GM23248 (cell line): ENCODE measurements at regions not wholly inside any gene's neighbourhood (a gene's known extent, or its start where the extent isn't known, plus 50 kb on each side); places are given as distances from the start of the nearest gene placed in this dataset.
"Not testable (repeated sequence)": the region's sequence is repeated elsewhere in the genome, so short reads cannot be mapped to it uniquely, and the experiment has no call there.

Experiments used
- DNase-seq: peaks from one replicate; pipeline ENCODE4 v3.0.0-alpha.2; 2015
- H2AFZ ChIP-seq: fragments of 200-600 bp; sonication (generic); 2 replicates; pipeline ENCODE4 v1.6.1; 2016; ENCODE audit warnings: antibody characterized with exemption
- H3F3A ChIP-seq: fragments of 200-600 bp; sonication (generic); 2 replicates; pipeline ENCODE4 v1.6.1; 2016; ENCODE audit warnings: mild to moderate bottlenecking, antibody characterized with exemption, mixed run types; ENCODE audit not compliant: insufficient read depth
- H3K27ac ChIP-seq: fragments of 200-600 bp; sonication (generic); 2 replicates; pipeline ENCODE4 v1.5.1; 2016; ENCODE audit warnings: mild to moderate bottlenecking
- H3K27me3 ChIP-seq: fragments of 200-600 bp; sonication (generic); replicated peaks from 2 replicates; pipeline ENCODE4 v1.6.1; 2016; ENCODE audit warnings: mild to moderate bottlenecking; ENCODE audit not compliant: insufficient read depth
- H3K36me3 ChIP-seq: fragments of 200-600 bp; sonication (generic); 2 replicates; pipeline ENCODE4 v1.6.1; 2016; ENCODE audit warnings: low read depth, mild to moderate bottlenecking
- H3K4me1 ChIP-seq: fragments of 200-600 bp; sonication (generic); 2 replicates; pipeline ENCODE4 v1.6.1; 2016; ENCODE audit warnings: mild to moderate bottlenecking; ENCODE audit not compliant: insufficient read depth
- H3K4me2 ChIP-seq: fragments of 200-600 bp; sonication (generic); one replicate; pipeline ENCODE4 v1.6.1; 2016; ENCODE audit warnings: mild to moderate bottlenecking; ENCODE audit not compliant: unreplicated experiment
- H3K4me3 ChIP-seq: fragments of 200-600 bp; sonication (generic); 2 replicates; pipeline ENCODE4 v1.5.1; 2016; ENCODE audit warnings: mild to moderate bottlenecking
- H3K79me2 ChIP-seq: fragments of 200-600 bp; sonication (generic); 2 replicates; pipeline ENCODE4 v1.6.1; 2016; ENCODE audit warnings: mild to moderate bottlenecking; ENCODE audit not compliant: insufficient read depth
- H3K9ac ChIP-seq: fragments of 200-600 bp; sonication (generic); 2 replicates; pipeline ENCODE4 v1.6.1; 2016; ENCODE audit warnings: mild to moderate bottlenecking
- H3K9me2 ChIP-seq: fragments of 200-600 bp; sonication (generic); 2 replicates; pipeline ENCODE4 v1.6.1; 2016; ENCODE audit warnings: mixed run types, mild to moderate bottlenecking, moderate library complexity; ENCODE audit not compliant: insufficient read depth
- H3K9me3 ChIP-seq: fragments of 200-600 bp; sonication (generic); one replicate; pipeline ENCODE4 v1.6.1; 2017; ENCODE audit warnings: low read depth
- H4K20me1 ChIP-seq: fragments of 200-600 bp; sonication (generic); 2 replicates; pipeline ENCODE4 v1.6.0; 2016; ENCODE audit not compliant: insufficient read depth
- EZH2 ChIP-seq: fragments of 200-600 bp; sonication (generic); IDR thresholded peaks from 2 replicates; pipeline ENCODE4 v1.6.1; 2018; ENCODE audit warnings: antibody characterized with exemption, mild to moderate bottlenecking; ENCODE audit not compliant: insufficient read depth, poor library complexity, severe bottlenecking
- EZH2phosphoT487 ChIP-seq: fragments of 200-600 bp; sonication (generic); IDR thresholded peaks from 2 replicates; pipeline ENCODE4 v1.6.1; 2018; ENCODE audit warnings: antibody characterized with exemption, moderate library complexity, mild to moderate bottlenecking, low read depth; ENCODE audit not compliant: insufficient read depth
- WGBS, 2 experiments: methylation state at CpG; one replicate each; pipeline ENCODE4 v1.1.6; 2015 to 2017; ENCODE audit warnings: low lambda C conversion rate in 2 of 2, low coverage in 1 of 2; ENCODE audit errors: missing lambda C conversion rate in 2 of 2; 5-methylcytosine and 5-hydroxymethylcytosine counted together
- in situ Hi-C: fragments of 300-500 bp; cut with MboI; formaldehyde crosslinking; loops from 2 replicates; pipeline ENCODE4 v1.15.0; 2020

GRCh38 chr18:14936313-14936712, 188.3 kb downstream of the ANKRD30B start:
- H3K27me3 ChIP-seq, result no peaks in the 10 kb centered on the region
- no peaks in the 10 kb centered on the region for H3K79me2 ChIP-seq
- no peaks in the 10 kb centered on the region for H3K9me3 ChIP-seq
- no peak for TF ChIP-seq EZH2
- TF ChIP-seq EZH2phosphoT487, result no peak
- no peaks in the 10 kb centered on the region for H3K36me3 ChIP-seq
- no peak for DNase-seq
- H3K4me2 ChIP-seq, result no peak overlapping the region
- H3K4me1 ChIP-seq, result no peaks in the 10 kb centered on the region
- no peak overlapping the region for H3K4me3 ChIP-seq
- no peaks in the 10 kb centered on the region for H3F3A ChIP-seq
- H4K20me1 ChIP-seq, result no peaks in the 10 kb centered on the region
- no peak overlapping the region for H3K27ac ChIP-seq
- in situ Hi-C loops, result no loop called here
- no peak overlapping the region for H3K9ac ChIP-seq
- WGBS, 2 experiments, result 27 to 29% methylated on average over 4 of the region's 4 CpGs
- H3K9me2 ChIP-seq, result no peaks in the 10 kb centered on the region
- no peak overlapping the region for H2AFZ ChIP-seq

- no peak overlapping the region for H3K4me2 ChIP-seq
- no peak overlapping the region for H2AFZ ChIP-seq
- in situ Hi-C loops, result no loop called here
- no peaks in the 10 kb centered on the region for H4K20me1 ChIP-seq
- H3K27ac ChIP-seq, result no peak overlapping the region
- H3K79me2 ChIP-seq, result no peaks in the 10 kb centered on the region
- TF ChIP-seq EZH2phosphoT487 (no peak), EZH2 (no peak)
- no peak overlapping the region for H3K9ac ChIP-seq
- H3F3A ChIP-seq, result no peaks in the 10 kb centered on the region
- no peaks in the 10 kb centered on the region for H3K9me3 ChIP-seq
- no peaks in the 10 kb centered on the region for H3K27me3 ChIP-seq
- 50 to 55% methylated on average over 8 to 9 of the region's 9 CpGs for WGBS, 2 experiments
- H3K4me1 ChIP-seq, result no peaks in the 10 kb centered on the region
- no peaks in the 10 kb centered on the region for H3K36me3 ChIP-seq
- DNase-seq, result no peak
- H3K9me2 ChIP-seq, result no peaks in the 10 kb centered on the region
- H3K4me3 ChIP-seq, result no peak overlapping the region
Observed at GRCh38 chr18:14937271-14937670, 189.3 kb downstream of the ANKRD30B start.

GRCh38 chr18:14939141-14939540, 191.2 kb downstream of the ANKRD30B start:
- Histone ChIP-seq H3K79me2 (no peaks in the 10 kb centered on the region), H3K9me3 (no peaks in the 10 kb centered on the region), H2AFZ (no peak overlapping the region), H3K4me3 (no peak overlapping the region), H3K4me1 (no peaks in the 10 kb centered on the region), H4K20me1 (no peaks in the 10 kb centered on the region), H3F3A (no peaks in the 10 kb centered on the region), H3K27me3 (no peaks in the 10 kb centered on the region), H3K9ac (no peak overlapping the region), H3K36me3 (no peaks in the 10 kb centered on the region), H3K4me2 (no peak overlapping the region), H3K9me2 (no peaks in the 10 kb centered on the region), H3K27ac (no peak overlapping the region)
- in situ Hi-C loops, result no loop called here
- no peak for DNase-seq
- TF ChIP-seq EZH2phosphoT487, result no peak
- no peak for TF ChIP-seq EZH2

GRCh38 chr18:14940106-14940505, 192.1 kb downstream of the ANKRD30B start:
- H3K27ac ChIP-seq, H3K79me2 ChIP-seq, H3K4me2 ChIP-seq, H3K9me3 ChIP-seq, H3K9ac ChIP-seq, H2AFZ ChIP-seq, H3K36me3 ChIP-seq, H3K4me1 ChIP-seq, H3K9me2 ChIP-seq, H3F3A ChIP-seq, in situ Hi-C loops, H4K20me1 ChIP-seq, DNase-seq, H3K4me3 ChIP-seq, H3K27me3 ChIP-seq: not testable (repeated sequence)
- 34 to 42% methylated on average over 6 of the region's 6 CpGs for WGBS, 2 experiments

GRCh38 chr18:14940735-14941134, 192.8 kb downstream of the ANKRD30B start:
- Histone ChIP-seq H4K20me1 (no peaks in the 10 kb centered on the region), H3K27me3 (no peaks in the 10 kb centered on the region), H3K4me3 (no peak overlapping the region), H3K4me1 (no peaks in the 10 kb centered on the region), H3K9me3 (no peaks in the 10 kb centered on the region), H3K27ac (no peak overlapping the region), H3K9ac (no peak overlapping the region), H3K79me2 (no peaks in the 10 kb centered on the region), H2AFZ (no peak overlapping the region), H3F3A (no peaks in the 10 kb centered on the region), H3K9me2 (no peaks in the 10 kb centered on the region), H3K36me3 (no peaks in the 10 kb centered on the region), H3K4me2 (no peak overlapping the region)
- 39 to 53% methylated on average over 2 of the region's 2 CpGs for WGBS, 2 experiments
- in situ Hi-C loops, result no loop called here
- no peak for DNase-seq
- TF ChIP-seq EZH2phosphoT487, result no peak
- TF ChIP-seq EZH2, result no peak
